ENCODE measurements at regions not wholly inside any gene's neighbourhood (a gene's known extent, or its start where the extent isn't known, plus 50 kb on each side); places are given as distances from the start of the nearest gene placed in this dataset.

- no peak for DNase-seq
These were observed 56.6 kb upstream of the SMOC2 start for GRCh38 chr6:168384045-168385036.

- DNase-seq: no peak
These were observed 55.8 kb upstream of the SMOC2 start for GRCh38 chr6:168385037-168385759.

GRCh38 chr6:168385858-168386735 is 54.9 kb upstream of the SMOC2 start:
- DNase-seq: peak in 1 of 2 experiments; percentile 43

- DNase-seq: no peak
These were observed 54.0 kb upstream of the SMOC2 start for GRCh38 chr6:168386973-168387372.

- DNase-seq: no peak
These were observed 53.6 kb upstream of the SMOC2 start for GRCh38 chr6:168387426-168387825.

GRCh38 chr6:168387911-168388310 is 53.1 kb upstream of the SMOC2 start:
- no peak for DNase-seq

- no peak for DNase-seq
These were observed 52.0 kb upstream of the SMOC2 start for GRCh38 chr6:168388641-168389633.

- no peak for DNase-seq
These were observed 50.1 kb upstream of the SMOC2 start for GRCh38 chr6:168390749-168391420.
